ENCODE measurements at regions not wholly inside any gene's neighbourhood (a gene's known extent, or its start where the extent isn't known, plus 50 kb on each side); places are given as distances from the start of the nearest gene placed in this dataset.
"Not testable (repeated sequence)": the region's sequence is repeated elsewhere in the genome, so short reads cannot be mapped to it uniquely, and the experiment has no call there.

DNA sequence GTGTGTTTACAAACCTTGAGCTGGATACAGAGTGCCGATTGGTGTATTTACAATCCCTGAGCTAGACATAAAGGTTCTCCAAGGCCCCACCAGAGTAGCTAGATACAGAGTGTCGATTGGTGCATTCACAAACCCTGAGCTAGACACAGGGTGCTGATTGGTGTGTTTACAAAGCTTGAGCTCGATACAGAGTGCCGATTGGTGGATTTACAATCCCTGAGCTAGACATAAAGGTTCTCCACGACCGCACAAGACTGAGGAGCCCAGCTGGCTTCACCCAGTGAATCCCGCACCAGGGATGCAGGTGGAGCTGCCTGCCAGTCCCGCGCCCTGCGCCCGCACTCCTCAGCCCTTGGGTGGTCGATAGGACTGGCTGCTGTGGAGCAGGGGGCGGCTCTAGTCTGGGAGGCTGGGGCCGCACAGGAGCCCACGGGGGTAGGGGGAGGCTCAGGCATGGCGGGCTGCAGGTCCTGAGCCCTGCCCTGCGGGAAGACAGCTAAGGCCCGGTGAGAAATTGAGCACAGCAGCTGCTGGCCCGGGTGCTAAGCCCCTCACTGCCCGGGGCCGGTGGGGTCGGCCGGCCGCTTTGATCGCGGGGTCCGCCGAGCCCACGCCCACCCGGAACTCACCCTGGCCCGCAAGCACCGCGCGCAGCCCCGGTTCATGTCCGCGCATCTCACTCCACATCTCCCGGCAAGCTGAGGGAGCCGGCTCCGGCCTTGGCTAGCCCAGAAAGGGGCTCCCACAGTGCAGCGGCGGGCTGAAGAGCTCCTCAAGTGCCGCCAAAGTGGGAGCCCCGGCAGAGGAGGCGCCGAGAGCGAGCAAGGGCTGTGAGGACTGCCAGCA, 114.0 kb downstream of the GPX5 start:
- not testable (repeated sequence) for H3K9me3 ChIP-seq (ENCODE audit: control insufficient read depth, low read length); H3K4me3 ChIP-seq (ENCODE audit: insufficient read depth, low read depth, low read length, poor library complexity, severe bottlenecking); H3K36me3 ChIP-seq (ENCODE audit: control insufficient read depth, insufficient read depth, low read length); H3K4me1 ChIP-seq (ENCODE audit: control insufficient read depth, insufficient read depth, low read length, poor library complexity, severe bottlenecking); DNase-seq; H3K27ac ChIP-seq (ENCODE audit: insufficient read depth, low read length, poor library complexity, severe bottlenecking)
- peaks cover 11% of the 10 kb centered on the region for H3K27me3 ChIP-seq (replicated peaks; ENCODE audit: control insufficient read depth, insufficient read depth, low read length, poor library complexity, severe bottlenecking)

DNA sequence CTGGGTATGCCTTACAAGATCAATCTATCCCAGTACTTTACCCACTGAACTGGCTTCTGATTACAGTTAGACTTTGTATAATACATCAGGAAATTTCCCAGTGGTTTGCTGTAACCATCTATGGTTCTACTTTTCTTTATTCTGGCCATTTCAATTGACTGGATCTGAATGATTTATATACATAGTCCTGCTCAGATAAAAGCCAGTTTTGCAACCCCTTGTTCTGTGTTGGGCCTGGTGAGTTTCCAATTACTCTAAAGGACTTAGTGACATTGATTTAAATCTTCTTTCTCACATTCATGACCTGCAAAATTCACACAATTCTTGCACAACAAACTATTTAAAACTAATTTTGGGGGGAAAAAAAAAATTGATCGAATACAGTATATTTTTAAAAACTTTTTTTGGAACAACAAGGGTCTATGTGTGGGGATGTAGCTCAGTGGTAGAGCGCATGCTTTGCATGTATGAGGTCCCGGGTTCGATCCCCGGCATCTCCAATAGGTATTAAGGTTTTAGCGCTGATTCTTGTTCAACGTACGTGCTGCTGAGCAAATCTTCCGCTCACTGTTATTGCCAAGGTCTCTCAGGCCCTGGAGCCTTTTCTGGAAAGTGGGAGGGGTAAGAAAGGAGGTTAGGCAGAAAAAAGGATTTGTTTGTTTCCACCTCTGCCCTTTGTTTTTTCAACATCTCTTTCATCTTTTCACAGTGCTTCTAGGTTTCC, 117.5 kb downstream of the GPX5 start:
- Histone ChIP-seq H3K27me3 (replicated peaks; ENCODE audit: control insufficient read depth, insufficient read depth, low read length, poor library complexity, severe bottlenecking) (peaks cover 7% of the 10 kb centered on the region), H3K36me3 (ENCODE audit: control insufficient read depth, insufficient read depth, low read length) (no peaks in the 10 kb centered on the region), H3K4me1 (ENCODE audit: control insufficient read depth, insufficient read depth, low read length, poor library complexity, severe bottlenecking) (no peaks in the 10 kb centered on the region), H3K9me3 (ENCODE audit: control insufficient read depth, low read length) (no peaks in the 10 kb centered on the region), H3K4me3 (ENCODE audit: insufficient read depth, low read depth, low read length, poor library complexity, severe bottlenecking) (no peak overlapping the region), H3K27ac (ENCODE audit: insufficient read depth, low read length, poor library complexity, severe bottlenecking) (no peak overlapping the region)
- no peak for DNase-seq

DNA sequence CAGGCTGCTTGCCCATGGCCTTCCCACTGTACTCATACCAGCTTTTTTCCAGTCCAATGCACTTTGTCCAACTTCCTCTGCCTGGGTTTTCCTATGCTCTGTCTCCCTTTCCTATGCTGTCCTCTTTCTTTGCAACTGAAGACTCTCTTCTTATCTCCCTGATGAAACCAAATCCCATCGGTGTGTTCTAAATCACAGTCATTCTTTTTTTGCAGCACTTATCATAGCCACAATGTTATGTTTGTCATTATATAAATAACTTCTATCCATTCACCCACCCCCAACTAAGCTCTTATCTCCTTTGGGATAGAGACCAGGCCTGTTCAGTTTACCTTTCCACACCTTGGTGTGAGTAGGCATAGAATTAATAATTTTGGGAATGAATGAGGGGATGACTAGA, 121.0 kb downstream of the GPX5 start:
- no peak overlapping the region for H3K27ac ChIP-seq (ENCODE audit: insufficient read depth, low read length, poor library complexity, severe bottlenecking)
- H3K4me1 ChIP-seq (ENCODE audit: control insufficient read depth, insufficient read depth, low read length, poor library complexity, severe bottlenecking) = no peaks in the 10 kb centered on the region
- peaks cover 18% of the 10 kb centered on the region for H3K27me3 ChIP-seq (replicated peaks; ENCODE audit: control insufficient read depth, insufficient read depth, low read length, poor library complexity, severe bottlenecking)
- H3K36me3 ChIP-seq (ENCODE audit: control insufficient read depth, insufficient read depth, low read length) = no peaks in the 10 kb centered on the region
- H3K9me3 ChIP-seq (ENCODE audit: control insufficient read depth, low read length) = no peaks in the 10 kb centered on the region
- no peak for DNase-seq
- H3K4me3 ChIP-seq (ENCODE audit: insufficient read depth, low read depth, low read length, poor library complexity, severe bottlenecking) = no peak overlapping the region

DNA sequence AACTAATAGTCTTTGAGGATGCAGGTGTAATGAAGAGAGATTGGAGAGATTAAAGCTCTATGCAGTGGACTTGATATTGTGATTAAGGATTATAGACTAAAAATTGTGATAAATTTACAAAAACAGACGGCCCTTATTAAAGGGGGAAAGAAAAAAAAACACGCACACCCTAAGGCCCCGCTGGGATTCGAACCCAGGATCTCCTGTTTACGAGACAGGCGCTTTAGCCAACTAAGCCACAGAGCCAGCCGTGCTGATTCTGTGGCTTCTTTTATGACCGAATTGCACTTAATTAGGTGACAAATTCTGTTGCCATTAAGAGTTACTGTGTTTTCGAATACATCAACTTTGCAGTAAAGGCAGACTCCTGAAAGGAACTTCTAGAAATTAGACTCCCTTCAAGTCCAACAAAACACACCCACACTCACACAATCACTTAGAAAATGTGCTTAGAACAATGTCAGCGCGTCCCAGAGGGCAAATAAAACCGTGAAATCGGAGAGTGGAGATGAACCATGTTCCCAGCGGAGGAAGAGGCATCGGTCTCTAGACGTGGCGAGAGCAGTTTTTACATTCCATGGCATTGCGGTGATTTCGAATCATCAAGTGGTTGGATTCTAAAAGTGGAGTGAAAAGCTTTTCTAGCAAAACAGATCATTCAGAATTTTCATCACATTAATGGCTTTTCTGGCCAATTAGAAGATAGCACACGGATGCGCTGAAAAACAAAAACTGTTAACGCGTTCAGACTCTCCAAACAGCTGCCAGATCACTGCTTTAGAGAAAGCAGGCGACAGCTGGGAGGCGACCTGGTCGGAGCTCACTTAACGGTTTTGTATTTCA, 122.6 kb downstream of the GPX5 start:
- H3K27ac ChIP-seq (ENCODE audit: insufficient read depth, low read length, poor library complexity, severe bottlenecking) = no peak overlapping the region
- DNase-seq = no peak
- H3K9me3 ChIP-seq (ENCODE audit: control insufficient read depth, low read length) = no peaks in the 10 kb centered on the region
- H3K4me3 ChIP-seq (ENCODE audit: insufficient read depth, low read depth, low read length, poor library complexity, severe bottlenecking) = no peak overlapping the region
- H3K27me3 ChIP-seq (replicated peaks; ENCODE audit: control insufficient read depth, insufficient read depth, low read length, poor library complexity, severe bottlenecking) = peaks cover 18% of the 10 kb centered on the region
- H3K36me3 ChIP-seq (ENCODE audit: control insufficient read depth, insufficient read depth, low read length) = no peaks in the 10 kb centered on the region
- H3K4me1 ChIP-seq (ENCODE audit: control insufficient read depth, insufficient read depth, low read length, poor library complexity, severe bottlenecking) = no peaks in the 10 kb centered on the region

DNA sequence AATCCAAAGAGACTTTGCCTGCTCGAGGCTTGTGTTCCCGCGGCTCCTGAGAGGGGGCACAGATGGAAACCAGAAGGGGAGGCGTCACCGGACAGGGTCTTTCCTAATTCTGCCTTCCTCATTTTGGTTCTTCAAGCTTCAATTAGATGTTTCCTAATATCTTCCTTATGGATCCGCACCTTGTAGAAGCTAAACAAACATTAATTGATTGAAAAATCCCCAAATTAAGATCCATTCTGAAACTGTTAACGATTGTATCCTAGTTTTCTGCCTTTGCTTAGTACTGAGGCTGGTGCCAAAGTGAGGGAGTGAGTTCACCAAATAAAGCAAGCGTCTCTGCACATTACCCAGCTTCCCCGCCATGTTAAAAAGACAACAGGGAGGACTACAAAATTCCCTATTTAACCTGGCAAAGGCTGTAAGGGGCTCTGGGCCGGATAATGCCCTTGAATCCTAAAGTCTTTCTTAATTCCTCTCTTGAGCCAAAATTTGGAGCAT, 123.2 kb downstream of the GPX5 start:
- H3K9me3 ChIP-seq (ENCODE audit: control insufficient read depth, low read length) = no peaks in the 10 kb centered on the region
- peaks cover 18% of the 10 kb centered on the region for H3K27me3 ChIP-seq (replicated peaks; ENCODE audit: control insufficient read depth, insufficient read depth, low read length, poor library complexity, severe bottlenecking)
- H3K27ac ChIP-seq (ENCODE audit: insufficient read depth, low read length, poor library complexity, severe bottlenecking) = no peak overlapping the region
- no peaks in the 10 kb centered on the region for H3K4me1 ChIP-seq (ENCODE audit: control insufficient read depth, insufficient read depth, low read length, poor library complexity, severe bottlenecking)
- DNase-seq = no peak
- no peaks in the 10 kb centered on the region for H3K36me3 ChIP-seq (ENCODE audit: control insufficient read depth, insufficient read depth, low read length)
- no peak overlapping the region for H3K4me3 ChIP-seq (ENCODE audit: insufficient read depth, low read depth, low read length, poor library complexity, severe bottlenecking)

DNA sequence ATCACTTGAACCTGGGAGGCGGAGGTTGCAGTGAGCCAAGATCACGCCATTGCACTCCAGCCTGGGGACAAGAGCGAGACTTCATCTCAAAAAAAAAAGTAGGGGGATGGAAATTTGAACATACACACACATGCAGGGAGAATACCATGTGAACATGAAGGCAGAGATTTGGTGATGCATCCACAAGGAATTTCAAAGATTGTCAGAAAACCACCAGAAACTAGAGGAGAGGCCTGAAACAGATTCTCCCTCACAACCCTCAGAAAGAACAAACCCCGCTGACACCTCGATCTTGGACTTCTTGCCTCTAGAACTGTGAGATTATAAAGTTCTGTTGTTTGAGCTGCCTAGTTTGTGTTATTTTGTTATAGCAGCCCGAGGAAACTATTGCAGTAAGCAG, 125.5 kb downstream of the GPX5 start:
- no peak overlapping the region for H3K27ac ChIP-seq (ENCODE audit: insufficient read depth, low read length, poor library complexity, severe bottlenecking)
- no peak for DNase-seq
- no peaks in the 10 kb centered on the region for H3K36me3 ChIP-seq (ENCODE audit: control insufficient read depth, insufficient read depth, low read length)
- no peaks in the 10 kb centered on the region for H3K9me3 ChIP-seq (ENCODE audit: control insufficient read depth, low read length)
- H3K4me1 ChIP-seq (ENCODE audit: control insufficient read depth, insufficient read depth, low read length, poor library complexity, severe bottlenecking) = no peaks in the 10 kb centered on the region
- H3K4me3 ChIP-seq (ENCODE audit: insufficient read depth, low read depth, low read length, poor library complexity, severe bottlenecking) = no peak overlapping the region
- peaks cover 18% of the 10 kb centered on the region for H3K27me3 ChIP-seq (replicated peaks; ENCODE audit: control insufficient read depth, insufficient read depth, low read length, poor library complexity, severe bottlenecking)

DNA sequence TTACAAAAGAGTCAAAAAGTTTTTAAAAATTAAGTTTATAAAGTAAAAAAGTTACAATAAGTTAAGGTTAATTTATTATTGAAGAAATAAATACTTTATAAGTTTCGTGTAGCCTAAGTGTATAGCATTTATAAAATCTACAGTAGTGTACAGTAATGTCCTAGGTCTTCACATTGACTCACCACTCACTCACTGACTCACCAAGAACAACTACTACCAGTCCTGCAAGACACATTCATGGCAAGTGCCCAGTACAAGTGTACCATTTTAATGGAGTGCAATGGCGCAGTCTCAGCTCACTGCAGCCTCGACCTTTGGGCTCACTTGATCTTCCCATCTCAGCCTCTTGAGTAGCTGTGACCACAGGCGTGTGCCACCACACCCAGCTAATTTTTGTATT, 128.2 kb downstream of the GPX5 start:
- Histone ChIP-seq H3K36me3 (ENCODE audit: control insufficient read depth, insufficient read depth, low read length) (no peaks in the 10 kb centered on the region), H3K4me3 (ENCODE audit: insufficient read depth, low read depth, low read length, poor library complexity, severe bottlenecking) (no peak overlapping the region), H3K9me3 (ENCODE audit: control insufficient read depth, low read length) (no peaks in the 10 kb centered on the region), H3K27ac (ENCODE audit: insufficient read depth, low read length, poor library complexity, severe bottlenecking) (no peak overlapping the region), H3K27me3 (replicated peaks; ENCODE audit: control insufficient read depth, insufficient read depth, low read length, poor library complexity, severe bottlenecking) (peaks cover 27% of the 10 kb centered on the region), H3K4me1 (ENCODE audit: control insufficient read depth, insufficient read depth, low read length, poor library complexity, severe bottlenecking) (no peaks in the 10 kb centered on the region)
- DNase-seq = no peak

DNA sequence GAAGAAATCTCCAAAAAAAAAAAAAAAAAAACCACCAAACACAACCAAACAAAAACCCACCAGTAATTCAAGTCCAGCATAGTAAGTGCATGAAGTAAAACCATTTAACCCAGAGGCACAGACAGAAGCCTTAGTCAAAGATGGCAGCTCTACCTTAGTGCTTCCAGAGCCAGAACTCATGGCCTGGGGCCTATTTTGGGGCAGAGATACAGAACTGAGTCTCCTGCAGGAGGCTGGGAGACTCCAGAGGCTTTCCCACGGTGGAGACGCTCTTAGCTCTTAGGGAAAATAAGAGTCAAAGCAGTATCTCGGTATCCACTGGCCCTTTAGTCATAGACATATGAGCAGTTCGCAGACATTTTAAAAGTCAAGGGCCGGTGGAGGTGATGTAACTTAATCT, 129.5 kb downstream of the GPX5 start:
- no peaks in the 10 kb centered on the region for H3K9me3 ChIP-seq (ENCODE audit: control insufficient read depth, low read length)
- H3K36me3 ChIP-seq (ENCODE audit: control insufficient read depth, insufficient read depth, low read length) = no peaks in the 10 kb centered on the region
- no peaks in the 10 kb centered on the region for H3K4me1 ChIP-seq (ENCODE audit: control insufficient read depth, insufficient read depth, low read length, poor library complexity, severe bottlenecking)
- H3K4me3 ChIP-seq (ENCODE audit: insufficient read depth, low read depth, low read length, poor library complexity, severe bottlenecking) = no peak overlapping the region
- H3K27me3 ChIP-seq (replicated peaks; ENCODE audit: control insufficient read depth, insufficient read depth, low read length, poor library complexity, severe bottlenecking) = peaks cover 21% of the 10 kb centered on the region
- no peak for DNase-seq
- no peak overlapping the region for H3K27ac ChIP-seq (ENCODE audit: insufficient read depth, low read length, poor library complexity, severe bottlenecking)

DNA sequence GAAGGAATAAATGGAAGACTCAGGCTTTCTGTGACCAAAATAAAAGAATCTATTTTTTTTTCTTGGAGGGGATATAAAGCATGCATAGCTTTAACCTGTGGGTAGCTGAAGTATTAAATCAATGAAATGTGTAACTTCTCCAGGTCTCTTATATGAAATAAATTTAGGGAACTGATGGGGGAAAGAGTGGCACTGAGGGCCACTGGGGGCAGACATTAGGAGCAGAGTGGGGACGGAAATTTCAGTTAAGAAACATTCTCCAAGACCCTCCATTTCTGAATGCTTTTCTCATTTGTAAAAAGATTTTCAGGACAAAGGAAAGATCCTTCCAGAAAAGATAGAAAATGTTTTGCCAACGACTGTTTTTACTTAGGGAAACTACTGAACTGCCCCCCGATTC, 131.0 kb downstream of the GPX5 start:
- H3K4me1 ChIP-seq (ENCODE audit: control insufficient read depth, insufficient read depth, low read length, poor library complexity, severe bottlenecking) = no peaks in the 10 kb centered on the region
- H3K27me3 ChIP-seq (replicated peaks; ENCODE audit: control insufficient read depth, insufficient read depth, low read length, poor library complexity, severe bottlenecking) = peaks cover 21% of the 10 kb centered on the region
- no peak overlapping the region for H3K27ac ChIP-seq (ENCODE audit: insufficient read depth, low read length, poor library complexity, severe bottlenecking)
- DNase-seq = no peak
- H3K9me3 ChIP-seq (ENCODE audit: control insufficient read depth, low read length) = no peaks in the 10 kb centered on the region
- no peak overlapping the region for H3K4me3 ChIP-seq (ENCODE audit: insufficient read depth, low read depth, low read length, poor library complexity, severe bottlenecking)
- no peaks in the 10 kb centered on the region for H3K36me3 ChIP-seq (ENCODE audit: control insufficient read depth, insufficient read depth, low read length)

Measured in effector memory CD4-positive, alpha-beta T cell (primary cell).